Peyer's patch (tissue), 4 donors: ENCODE measurements at regions not wholly inside any gene's neighbourhood (a gene's known extent, or its start where the extent isn't known, plus 50 kb on each side); places are given as distances from the start of the nearest gene placed in this dataset.

Source experiments
- CTCF ChIP-seq, 6 experiments: fragments of 450-650 bp in 4 of 6; fragments of 200-600 bp in 2 of 6; sonication (generic) in 1 of 6; IDR thresholded peaks; one replicate each; pipeline ENCODE4 v1.5.1; 2017 to 2019; ENCODE audit warnings: antibody characterized with exemption in 6 of 6, mild to moderate bottlenecking in 3 of 6, moderate library complexity in 1 of 6
- POLR2A ChIP-seq, 2 donors: fragments of 450-650 bp; IDR thresholded peaks; one replicate each; pipeline ENCODE4 v1.5.1; 2017; ENCODE audit warnings: antibody characterized with exemption in 2 of 2, mild to moderate bottlenecking in 2 of 2, moderate library complexity in 2 of 2

- no peak for TF ChIP-seq CTCF (IDR thresholded peaks at IDR 0.05)
- no peak for TF ChIP-seq POLR2A (IDR thresholded peaks at IDR 0.05)
These were observed 112.7 kb downstream of the MTERF1 start for GRCh38 chr7:91767820-91768219.
